Adipocyte (in vitro differentiated cells): ENCODE measurements at regions not wholly inside any gene's neighbourhood (a gene's known extent, or its start where the extent isn't known, plus 50 kb on each side); places are given as distances from the start of the nearest gene placed in this dataset.

Experiments used
- DNase-seq: peaks from one replicate; pipeline ENCODE4 v3.0.0-alpha.2; 2015; ENCODE audit warnings: low read depth
- H3K27me3 ChIP-seq: replicated peaks from 2 replicates; pipeline ENCODE4 v1.7.0; 2013; ENCODE audit warnings: mild to moderate bottlenecking, low read length, moderate library complexity; ENCODE audit not compliant: control insufficient read depth, insufficient read depth
- H3K36me3 ChIP-seq: 2 replicates; pipeline ENCODE4 v1.7.0; 2013; ENCODE audit warnings: low read length, mild to moderate bottlenecking, moderate library complexity; ENCODE audit not compliant: control insufficient read depth, insufficient read depth, severe bottlenecking
- H3K4me1 ChIP-seq: 2 replicates; pipeline ENCODE4 v1.7.0; 2013; ENCODE audit warnings: mild to moderate bottlenecking, low read length, moderate library complexity; ENCODE audit not compliant: control insufficient read depth, insufficient read depth
- H3K4me3 ChIP-seq: 2 replicates; pipeline ENCODE4 v1.7.0; 2013; ENCODE audit warnings: mild to moderate bottlenecking, low read length, moderate library complexity
- H3K9ac ChIP-seq: 2 replicates; pipeline ENCODE4 v1.7.0; 2013; ENCODE audit warnings: mild to moderate bottlenecking, low read length, moderate library complexity
- H3K9me3 ChIP-seq: 2 replicates; pipeline ENCODE4 v1.7.0; 2013; ENCODE audit warnings: mild to moderate bottlenecking, low read length, moderate library complexity; ENCODE audit not compliant: control insufficient read depth

- Histone ChIP-seq H3K27me3 (no peaks in the 10 kb centered on the region), H3K4me3 (no peak overlapping the region), H3K9ac (no peak overlapping the region), H3K9me3 (no peaks in the 10 kb centered on the region), H3K4me1 (no peaks in the 10 kb centered on the region), H3K36me3 (no peaks in the 10 kb centered on the region)
- no peak for DNase-seq
Measured at GRCh38 chr22:49192180-49192856, 635.4 kb downstream of the BRD1 start.

- no peaks in the 10 kb centered on the region for H3K36me3 ChIP-seq
- H3K27me3 ChIP-seq, result no peaks in the 10 kb centered on the region
- DNase-seq, result no peak
- no peak overlapping the region for H3K9ac ChIP-seq
- H3K4me1 ChIP-seq, result no peaks in the 10 kb centered on the region
- no peak overlapping the region for H3K4me3 ChIP-seq
- H3K9me3 ChIP-seq, result no peaks in the 10 kb centered on the region
Measured at GRCh38 chr22:49191506-49191980, 636.1 kb downstream of the BRD1 start.

GRCh38 chr22:49190816-49191505, 636.7 kb downstream of the BRD1 start:
- H3K4me1 ChIP-seq, result no peaks in the 10 kb centered on the region

GRCh38 chr22:49189871-49190270, 637.8 kb downstream of the BRD1 start:
- H3K9ac ChIP-seq, result no peak overlapping the region
- H3K4me3 ChIP-seq, result no peak overlapping the region
- no peak for DNase-seq
- H3K36me3 ChIP-seq, result no peaks in the 10 kb centered on the region
- no peaks in the 10 kb centered on the region for H3K4me1 ChIP-seq
- H3K27me3 ChIP-seq, result no peaks in the 10 kb centered on the region
- no peaks in the 10 kb centered on the region for H3K9me3 ChIP-seq

More at GRCh38 chr22:49190816-49191505, 636.7 kb downstream of the BRD1 start:
- H3K27me3 ChIP-seq, result no peaks in the 10 kb centered on the region
- DNase-seq, result no peak
- no peak overlapping the region for H3K4me3 ChIP-seq
- H3K9me3 ChIP-seq, result no peaks in the 10 kb centered on the region
- no peak overlapping the region for H3K9ac ChIP-seq
- no peaks in the 10 kb centered on the region for H3K36me3 ChIP-seq

GRCh38 chr22:49188591-49188990, 639.1 kb downstream of the BRD1 start:
- Histone ChIP-seq H3K4me1 (no peaks in the 10 kb centered on the region), H3K36me3 (no peaks in the 10 kb centered on the region), H3K4me3 (no peak overlapping the region), H3K9me3 (no peaks in the 10 kb centered on the region), H3K9ac (no peak overlapping the region), H3K27me3 (no peaks in the 10 kb centered on the region)
- no peak for DNase-seq

GRCh38 chr22:49188091-49188490, 639.6 kb downstream of the BRD1 start:
- Histone ChIP-seq H3K9me3 (no peaks in the 10 kb centered on the region), H3K36me3 (no peaks in the 10 kb centered on the region), H3K4me1 (no peaks in the 10 kb centered on the region), H3K9ac (no peak overlapping the region), H3K27me3 (no peaks in the 10 kb centered on the region), H3K4me3 (no peak overlapping the region)
- DNase-seq, result no peak

- Histone ChIP-seq H3K9me3 (no peaks in the 10 kb centered on the region), H3K36me3 (no peaks in the 10 kb centered on the region), H3K9ac (no peak overlapping the region), H3K4me3 (no peak overlapping the region), H3K4me1 (no peaks in the 10 kb centered on the region), H3K27me3 (no peaks in the 10 kb centered on the region)
- no peak for DNase-seq
Measured at GRCh38 chr22:49186762-49187161, 640.9 kb downstream of the BRD1 start.

- DNase-seq, result no peak
- no peak overlapping the region for H3K4me3 ChIP-seq
- H3K36me3 ChIP-seq, result no peaks in the 10 kb centered on the region
- H3K9me3 ChIP-seq, result no peaks in the 10 kb centered on the region
- no peak overlapping the region for H3K9ac ChIP-seq
- H3K4me1 ChIP-seq, result no peaks in the 10 kb centered on the region
- H3K27me3 ChIP-seq, result no peaks in the 10 kb centered on the region
Measured at GRCh38 chr22:49186293-49186692, 641.4 kb downstream of the BRD1 start.

GRCh38 chr22:49185312-49185969, 642.2 kb downstream of the BRD1 start:
- no peak overlapping the region for H3K4me3 ChIP-seq
- no peaks in the 10 kb centered on the region for H3K27me3 ChIP-seq
- DNase-seq, result no peak
- H3K9me3 ChIP-seq, result no peaks in the 10 kb centered on the region
- no peak overlapping the region for H3K9ac ChIP-seq
- H3K4me1 ChIP-seq, result no peaks in the 10 kb centered on the region
- H3K36me3 ChIP-seq, result no peaks in the 10 kb centered on the region

GRCh38 chr22:49184736-49185135, 642.9 kb downstream of the BRD1 start:
- Histone ChIP-seq H3K4me1 (no peaks in the 10 kb centered on the region), H3K4me3 (no peak overlapping the region), H3K36me3 (no peaks in the 10 kb centered on the region), H3K27me3 (no peaks in the 10 kb centered on the region), H3K9ac (no peak overlapping the region), H3K9me3 (no peaks in the 10 kb centered on the region)
- DNase-seq, result no peak

GRCh38 chr22:49183826-49184216, 643.9 kb downstream of the BRD1 start:
- Histone ChIP-seq H3K36me3 (no peaks in the 10 kb centered on the region), H3K9me3 (no peaks in the 10 kb centered on the region), H3K9ac (no peak overlapping the region), H3K27me3 (no peaks in the 10 kb centered on the region), H3K4me1 (no peaks in the 10 kb centered on the region), H3K4me3 (no peak overlapping the region)
- no peak for DNase-seq
